ENCODE measurements at regions not wholly inside any gene's neighbourhood (a gene's known extent, or its start where the extent isn't known, plus 50 kb on each side); places are given as distances from the start of the nearest gene placed in this dataset.

- TF ChIP-seq PATZ1 (CRISPR knock-in tag; IDR thresholded peaks at IDR 0.05; ENCODE audit: borderline replicate concordance): no peak
- TF ChIP-seq BACH2 (CRISPR knock-in tag; IDR thresholded peaks at IDR 0.05; ENCODE audit: borderline replicate concordance): no peak
- no peak for TF ChIP-seq ISL1 (CRISPR knock-in tag; IDR thresholded peaks at IDR 0.05)
- TF ChIP-seq GLIS3 (CRISPR knock-in tag; IDR thresholded peaks at IDR 0.05): no peak
- no peak for TF ChIP-seq ZNF70 (CRISPR knock-in tag; IDR thresholded peaks at IDR 0.05)
- no peak for TF ChIP-seq CSDC2 (CRISPR knock-in tag; IDR thresholded peaks at IDR 0.05)
- TF ChIP-seq PPARA (CRISPR knock-in tag; IDR thresholded peaks at IDR 0.05; ENCODE audit: borderline replicate concordance): no peak
- TF ChIP-seq ARNTL (CRISPR knock-in tag; IDR thresholded peaks at IDR 0.05; ENCODE audit: borderline replicate concordance, low read depth): no peak
- TF ChIP-seq ESRRG (CRISPR knock-in tag; IDR thresholded peaks at IDR 0.05): no peak
Measured at GRCh38 chr13:58018020-58018419, 386.5 kb downstream of the PCDH17 start.

Measured in SK-N-SH treated with all-trans-retinoic acid at 6 μM for 48 hours (cell line).